Activated naive CD4-positive, alpha-beta T cell treated with anti-CD3 and anti-CD28 coated beads for 36 hours (primary cell): ENCODE measurements at regions not wholly inside any gene's neighbourhood (a gene's known extent, or its start where the extent isn't known, plus 50 kb on each side); places are given as distances from the start of the nearest gene placed in this dataset.
"Not testable (repeated sequence)": the region's sequence is repeated elsewhere in the genome, so short reads cannot be mapped to it uniquely, and the experiment has no call there.

Experiments
- CTCF ChIA-PET: fragments of 350-600 bp; sonication (Branson Sonifier 250); formaldehyde crosslinking; loops from one replicate; lab custom pipeline; 2021; ENCODE audit warnings: antibody characterized with exemption; lab: Charles Lee
- DNase-seq: peaks from one replicate; pipeline ENCODE4 v3.0.0-alpha.2; 2020
- H3K27ac Mint-ChIP-seq: one replicate; pipeline ENCODE4 v1.8.0; 2021; ENCODE audit warnings: mild to moderate bottlenecking, mixed read lengths
- H3K27me3 Mint-ChIP-seq: one replicate; pipeline ENCODE4 v1.8.0; 2021; ENCODE audit warnings: low read depth, mixed read lengths
- H3K36me3 Mint-ChIP-seq: one replicate; pipeline ENCODE4 v1.8.0; 2021; ENCODE audit warnings: low read depth, mixed read lengths
- H3K4me1 Mint-ChIP-seq: one replicate; pipeline ENCODE4 v1.8.0; 2021; ENCODE audit warnings: low read depth, mixed read lengths
- H3K4me3 Mint-ChIP-seq: one replicate; pipeline ENCODE4 v1.8.0; 2021; ENCODE audit warnings: mild to moderate bottlenecking, moderate library complexity, mixed read lengths
- H3K9me3 Mint-ChIP-seq: one replicate; pipeline ENCODE4 v1.8.0; 2021; ENCODE audit warnings: mixed read lengths
- intact Hi-C: fragments of 100-400 bp; cut with micrococcal nuclease; formaldehyde crosslinking; loops from one replicate; pipeline ENCODE4 v1.15.1; 2023

DNA sequence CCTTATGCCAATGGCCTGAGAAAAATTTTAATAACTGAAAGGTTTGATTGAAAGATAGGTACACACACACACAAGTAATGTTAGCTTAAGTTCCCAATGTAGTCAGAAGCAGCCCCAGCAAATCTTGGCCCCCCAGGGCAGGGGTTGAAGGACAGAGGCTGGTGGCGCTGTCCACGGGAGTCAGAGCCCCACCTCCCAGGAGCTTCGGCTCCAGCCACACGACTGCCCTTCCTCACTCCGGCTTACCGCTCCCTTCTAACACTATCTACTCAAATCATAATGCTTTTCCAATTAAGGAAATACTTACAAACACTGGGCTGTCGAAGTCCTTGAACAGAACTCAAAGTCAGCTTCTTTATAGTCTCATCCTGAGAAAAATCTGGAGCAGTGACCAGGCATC, 163.9 kb upstream of the NBPF12 start:
- CTCF ChIA-PET, intact Hi-C loops, H3K27me3 Mint-ChIP-seq, H3K4me3 Mint-ChIP-seq, H3K9me3 Mint-ChIP-seq, DNase-seq, H3K4me1 Mint-ChIP-seq, H3K27ac Mint-ChIP-seq, H3K36me3 Mint-ChIP-seq: not testable (repeated sequence)

- H3K27me3 Mint-ChIP-seq, H3K27ac Mint-ChIP-seq, DNase-seq, CTCF ChIA-PET, intact Hi-C loops, H3K4me1 Mint-ChIP-seq, H3K36me3 Mint-ChIP-seq, H3K9me3 Mint-ChIP-seq, H3K4me3 Mint-ChIP-seq: not testable (repeated sequence)
Measured at GRCh38 chr1:146771409-146771808, 166.7 kb upstream of the NBPF12 start.

DNA sequence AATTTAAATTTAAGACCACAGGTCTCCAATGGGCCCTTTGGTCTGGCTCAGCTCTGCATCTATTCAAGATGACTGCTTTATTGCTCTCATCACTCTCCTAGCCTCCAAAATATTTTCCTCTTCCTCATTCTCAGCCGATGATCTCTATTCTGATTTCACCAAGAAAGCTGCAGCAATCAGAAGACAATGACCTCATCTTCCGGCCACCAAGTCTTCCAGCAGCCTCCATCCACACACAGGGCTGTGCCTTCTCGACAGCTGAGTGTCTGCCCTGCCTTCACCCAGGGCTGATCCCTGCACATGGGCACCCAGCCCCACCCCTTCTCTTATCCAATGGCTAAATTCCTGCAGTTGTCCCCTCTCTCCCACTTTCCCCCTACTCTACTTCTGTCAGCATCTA, 167.1 kb upstream of the NBPF12 start:
- DNase-seq, CTCF ChIA-PET, intact Hi-C loops, H3K36me3 Mint-ChIP-seq, H3K27me3 Mint-ChIP-seq, H3K4me3 Mint-ChIP-seq, H3K4me1 Mint-ChIP-seq, H3K9me3 Mint-ChIP-seq, H3K27ac Mint-ChIP-seq: not testable (repeated sequence)

DNA sequence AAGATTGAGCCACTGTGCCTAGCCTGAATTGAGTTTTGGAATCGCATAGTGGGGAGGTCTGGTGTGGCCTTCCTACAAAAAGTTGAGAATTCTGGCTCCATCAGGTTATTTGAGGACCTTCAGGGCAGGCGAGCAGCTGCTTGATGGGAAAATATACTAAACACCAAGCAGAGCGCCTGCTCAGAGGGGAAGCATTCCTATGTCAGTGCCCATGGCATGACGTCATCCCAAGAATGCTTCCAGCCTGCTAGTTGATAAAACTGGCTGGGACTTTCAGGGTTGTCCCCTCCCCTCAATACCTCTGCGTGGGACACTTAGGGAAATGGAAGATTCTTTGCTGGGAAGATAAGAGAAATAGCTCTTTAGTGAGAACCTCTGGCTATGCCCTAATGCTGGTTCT, 174.9 kb upstream of the NBPF12 start:
- DNase-seq, H3K4me3 Mint-ChIP-seq, CTCF ChIA-PET, H3K36me3 Mint-ChIP-seq, H3K27ac Mint-ChIP-seq, H3K9me3 Mint-ChIP-seq, intact Hi-C loops, H3K27me3 Mint-ChIP-seq, H3K4me1 Mint-ChIP-seq: not testable (repeated sequence)

DNA sequence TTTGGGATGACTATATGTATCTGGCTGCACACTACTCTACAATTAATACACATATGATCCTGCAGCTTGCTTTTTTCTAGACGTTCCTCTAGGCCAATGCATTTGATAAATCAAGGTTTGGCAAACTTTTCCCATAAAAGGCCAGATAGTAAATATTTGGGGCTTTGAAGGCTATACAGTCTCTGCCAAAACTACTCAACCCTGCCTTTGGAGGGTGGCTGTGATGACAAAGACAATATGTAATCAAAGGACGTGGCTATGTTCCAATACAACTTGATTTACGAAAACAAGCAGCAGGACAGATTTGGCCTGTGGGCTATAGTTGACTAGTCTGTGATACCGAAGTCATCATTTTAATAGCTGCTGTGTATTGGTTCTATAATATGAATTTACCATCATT, 181.3 kb upstream of the NBPF12 start:
- H3K4me1 Mint-ChIP-seq, intact Hi-C loops, H3K4me3 Mint-ChIP-seq, H3K36me3 Mint-ChIP-seq, H3K27me3 Mint-ChIP-seq, H3K27ac Mint-ChIP-seq, DNase-seq, CTCF ChIA-PET, H3K9me3 Mint-ChIP-seq: not testable (repeated sequence)

GRCh38 chr1:146748686-146749085, 189.4 kb upstream of the NBPF12 start:
- H3K4me3 Mint-ChIP-seq, intact Hi-C loops, CTCF ChIA-PET, H3K9me3 Mint-ChIP-seq, H3K27ac Mint-ChIP-seq, H3K27me3 Mint-ChIP-seq, H3K4me1 Mint-ChIP-seq, DNase-seq, H3K36me3 Mint-ChIP-seq: not testable (repeated sequence)

- H3K9me3 Mint-ChIP-seq, H3K4me3 Mint-ChIP-seq, H3K27me3 Mint-ChIP-seq, CTCF ChIA-PET, H3K36me3 Mint-ChIP-seq, H3K27ac Mint-ChIP-seq, intact Hi-C loops, DNase-seq, H3K4me1 Mint-ChIP-seq: not testable (repeated sequence)
Measured at GRCh38 chr1:146731981-146732680, 206.0 kb upstream of the NBPF12 start.

DNA sequence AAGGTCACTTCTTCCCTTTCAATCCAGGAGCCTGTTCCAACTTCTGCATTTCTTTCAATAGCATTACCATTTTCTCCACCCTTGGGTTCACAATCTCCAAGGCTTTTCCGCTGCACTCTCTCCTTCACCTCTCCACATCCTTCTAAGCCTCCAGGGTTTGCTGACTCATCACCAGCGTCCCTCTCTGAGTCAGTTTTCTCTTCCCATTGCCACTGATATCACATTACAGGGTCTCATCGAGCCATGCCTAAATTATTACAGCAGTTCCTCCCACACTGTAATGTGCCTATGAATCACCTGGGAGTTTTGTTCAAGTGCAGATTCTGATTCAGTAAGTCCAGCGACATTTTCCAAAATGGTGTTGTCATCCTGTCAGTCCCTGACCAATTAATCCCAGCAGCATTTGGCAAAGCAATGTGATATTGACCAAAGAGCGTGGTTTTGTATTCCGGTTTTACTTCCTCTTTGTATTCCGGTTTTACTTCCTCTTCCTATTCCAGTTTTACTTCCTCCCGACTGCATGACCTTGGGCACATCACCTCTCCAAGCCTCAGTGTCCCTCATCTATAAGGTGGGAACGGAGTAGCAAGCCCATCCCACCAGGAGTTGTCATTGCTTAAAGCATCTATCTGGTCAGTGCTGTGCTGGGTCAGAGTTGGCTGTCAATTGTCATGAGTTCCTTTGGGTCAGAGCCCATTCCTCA, 208.3 kb upstream of the NBPF12 start:
- intact Hi-C loops, H3K4me3 Mint-ChIP-seq, H3K36me3 Mint-ChIP-seq, DNase-seq, CTCF ChIA-PET, H3K27me3 Mint-ChIP-seq, H3K9me3 Mint-ChIP-seq, H3K27ac Mint-ChIP-seq, H3K4me1 Mint-ChIP-seq: not testable (repeated sequence)

- H3K4me1 Mint-ChIP-seq, H3K9me3 Mint-ChIP-seq, intact Hi-C loops, H3K27ac Mint-ChIP-seq, H3K27me3 Mint-ChIP-seq, DNase-seq, H3K36me3 Mint-ChIP-seq, CTCF ChIA-PET, H3K4me3 Mint-ChIP-seq: not testable (repeated sequence)
Measured at GRCh38 chr1:146715054-146715453, 223.1 kb upstream of the NBPF12 start.

- DNase-seq, result peak; percentile 24
- CTCF ChIA-PET, H3K9me3 Mint-ChIP-seq, H3K36me3 Mint-ChIP-seq, H3K4me1 Mint-ChIP-seq, H3K4me3 Mint-ChIP-seq, H3K27me3 Mint-ChIP-seq, H3K27ac Mint-ChIP-seq, intact Hi-C loops: not testable (repeated sequence)
Measured at GRCh38 chr1:146710838-146711521, 227.1 kb upstream of the NBPF12 start.

GRCh38 chr1:146709302-146709701, 228.8 kb upstream of the NBPF12 start:
- H3K4me3 Mint-ChIP-seq, H3K9me3 Mint-ChIP-seq, CTCF ChIA-PET, DNase-seq, H3K27ac Mint-ChIP-seq, intact Hi-C loops, H3K27me3 Mint-ChIP-seq, H3K4me1 Mint-ChIP-seq, H3K36me3 Mint-ChIP-seq: not testable (repeated sequence)

DNA sequence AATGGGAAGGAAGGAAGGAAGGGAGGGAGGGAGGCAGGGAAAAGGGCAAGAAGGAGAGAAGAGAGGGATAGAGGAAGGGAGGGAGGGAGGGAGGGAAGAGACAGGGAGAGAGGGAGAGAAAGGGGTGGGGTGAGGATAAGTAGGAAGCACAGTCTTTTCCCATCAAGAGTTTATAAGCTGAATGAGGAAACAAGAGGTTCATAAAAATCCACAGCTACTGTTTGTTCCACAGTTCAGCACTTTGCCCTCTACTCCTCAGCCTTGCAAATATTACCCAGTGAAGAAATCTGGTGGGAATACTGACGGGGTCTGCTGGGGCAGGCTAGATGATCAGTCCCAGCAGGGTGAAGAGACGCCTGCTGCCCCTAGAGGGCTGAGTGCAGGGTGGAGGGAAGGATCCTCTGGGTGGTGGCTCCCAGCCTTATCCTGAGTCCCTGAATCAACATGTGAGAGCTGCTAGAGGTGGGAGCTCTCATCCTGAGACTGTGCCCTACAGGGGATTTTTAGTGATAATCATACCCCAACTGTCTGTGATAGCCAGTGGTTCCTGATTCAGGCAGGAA, 233.9 kb upstream of the NBPF12 start:
- CTCF ChIA-PET, H3K4me1 Mint-ChIP-seq, DNase-seq, H3K27ac Mint-ChIP-seq, H3K36me3 Mint-ChIP-seq, H3K9me3 Mint-ChIP-seq, intact Hi-C loops, H3K27me3 Mint-ChIP-seq, H3K4me3 Mint-ChIP-seq: not testable (repeated sequence)

GRCh38 chr1:146701320-146701719, 236.8 kb upstream of the NBPF12 start:
- not testable (repeated sequence) for H3K9me3 Mint-ChIP-seq

More at GRCh38 chr1:146701320-146701719, 236.8 kb upstream of the NBPF12 start:
- H3K27me3 Mint-ChIP-seq, H3K4me1 Mint-ChIP-seq, CTCF ChIA-PET, DNase-seq, H3K36me3 Mint-ChIP-seq, H3K4me3 Mint-ChIP-seq, H3K27ac Mint-ChIP-seq, intact Hi-C loops: not testable (repeated sequence)
